ENCODE measurements at regions not wholly inside any gene's neighbourhood (a gene's known extent, or its start where the extent isn't known, plus 50 kb on each side); places are given as distances from the start of the nearest gene placed in this dataset.
A peak's percentile ranks its signal among the peaks of the same experiment; 100 is the strongest.
"Not testable (repeated sequence)": the region's sequence is repeated elsewhere in the genome, so short reads cannot be mapped to it uniquely, and the experiment has no call there.

GRCh38 chr6:154637392-154637791 is 95.8 kb upstream of the SCAF8 start:
- no peak overlapping the region for H3K4me2 ChIP-seq (ENCODE audit: low read length)
- H3K4me3 ChIP-seq (ENCODE audit: low read length): no peak overlapping the region
- no peaks in the 10 kb centered on the region for H3K4me1 ChIP-seq (ENCODE audit: insufficient read depth, low read length)
- no peak for ATAC-seq
- no peaks in the 10 kb centered on the region for H3K36me3 ChIP-seq (ENCODE audit: low read depth, low read length)
- POLR2A ChIA-PET (ENCODE audit: unreplicated experiment): no interaction called here
- TF ChIP-seq EZH2 (IDR thresholded peaks at IDR 0.05; ENCODE audit: low read length, unreplicated experiment) (no peak), EZH2phosphoT487 (IDR thresholded peaks at IDR 0.05; ENCODE audit: borderline replicate concordance, low read length) (no peak), CTCF (conservative IDR thresholded peaks at IDR 0.05; ENCODE audit: low read depth, low read length) (no peak)
- no peaks in the 10 kb centered on the region for H3K9me3 ChIP-seq (ENCODE audit: low read length)
- no peak overlapping the region for H3K27ac ChIP-seq (ENCODE audit: low read length)
- H3K9ac ChIP-seq (ENCODE audit: low read length): no peak overlapping the region
- H3K27me3 ChIP-seq (ENCODE audit: low read length): no peaks in the 10 kb centered on the region
- H3K9me2 ChIP-seq (replicated peaks; ENCODE audit: low read length): no peaks in the 10 kb centered on the region
- H4K20me1 ChIP-seq (ENCODE audit: low read length): no peaks in the 10 kb centered on the region
- intact Hi-C loops (cut with micrococcal nuclease): no loop called here
- H3K79me2 ChIP-seq (ENCODE audit: low read length): no peaks in the 10 kb centered on the region
- CTCF ChIA-PET: no interaction called here
- H2AFZ ChIP-seq (ENCODE audit: low read length): no peak overlapping the region
- no TSS peak for BruUV-seq (replicated peaks)
- H3F3A ChIP-seq (ENCODE audit: low read length, unreplicated experiment): no peaks in the 10 kb centered on the region
- DNase-seq: no peak

GRCh38 chr6:154638369-154638768 is 94.8 kb upstream of the SCAF8 start:
- BruUV-seq (replicated peaks): no TSS peak
- H3K79me2 ChIP-seq (ENCODE audit: low read length): no peaks in the 10 kb centered on the region
- H3K4me3 ChIP-seq (ENCODE audit: low read length): no peak overlapping the region
- H3K36me3 ChIP-seq (ENCODE audit: low read depth, low read length): no peaks in the 10 kb centered on the region
- H3K4me1 ChIP-seq (ENCODE audit: insufficient read depth, low read length): no peaks in the 10 kb centered on the region
- H3K4me2 ChIP-seq (ENCODE audit: low read length): no peak overlapping the region
- peak; percentile 22 for DNase-seq
- H3K9me2 ChIP-seq (replicated peaks; ENCODE audit: low read length): no peaks in the 10 kb centered on the region
- H3K9me3 ChIP-seq (ENCODE audit: low read length): no peaks in the 10 kb centered on the region
- TF ChIP-seq EZH2 (IDR thresholded peaks at IDR 0.05; ENCODE audit: low read length, unreplicated experiment) (no peak), EZH2phosphoT487 (IDR thresholded peaks at IDR 0.05; ENCODE audit: borderline replicate concordance, low read length) (no peak), CTCF (conservative IDR thresholded peaks at IDR 0.05; ENCODE audit: low read depth, low read length) (no peak)
- ChIA-PET POLR2A (ENCODE audit: unreplicated experiment) (no interaction called here), CTCF (no interaction called here)
- no peak for ATAC-seq
- H2AFZ ChIP-seq (ENCODE audit: low read length): no peak overlapping the region
- no peaks in the 10 kb centered on the region for H3F3A ChIP-seq (ENCODE audit: low read length, unreplicated experiment)
- H3K27me3 ChIP-seq (ENCODE audit: low read length): no peaks in the 10 kb centered on the region
- intact Hi-C loops (cut with micrococcal nuclease): no loop called here
- no peaks in the 10 kb centered on the region for H4K20me1 ChIP-seq (ENCODE audit: low read length)
- H3K9ac ChIP-seq (ENCODE audit: low read length): no peak overlapping the region
- H3K27ac ChIP-seq (ENCODE audit: low read length): no peak overlapping the region

GRCh38 chr6:154639196-154639595 is 94.0 kb upstream of the SCAF8 start:
- H3K9ac ChIP-seq (ENCODE audit: low read length); H3K9me2 ChIP-seq (replicated peaks; ENCODE audit: low read length); H3K27me3 ChIP-seq (ENCODE audit: low read length); H3F3A ChIP-seq (ENCODE audit: low read length, unreplicated experiment); H3K4me2 ChIP-seq (ENCODE audit: low read length); BruUV-seq (replicated peaks); intact Hi-C loops (cut with micrococcal nuclease); H4K20me1 ChIP-seq (ENCODE audit: low read length); H3K4me3 ChIP-seq (ENCODE audit: low read length); H3K9me3 ChIP-seq (ENCODE audit: low read length); DNase-seq; H3K79me2 ChIP-seq (ENCODE audit: low read length); H2AFZ ChIP-seq (ENCODE audit: low read length); ATAC-seq; H3K4me1 ChIP-seq (ENCODE audit: insufficient read depth, low read length); H3K36me3 ChIP-seq (ENCODE audit: low read depth, low read length); POLR2A ChIA-PET (ENCODE audit: unreplicated experiment); CTCF ChIA-PET; H3K27ac ChIP-seq (ENCODE audit: low read length): not testable (repeated sequence)
